ENCODE measurements at regions not wholly inside any gene's neighbourhood (a gene's known extent, or its start where the extent isn't known, plus 50 kb on each side); places are given as distances from the start of the nearest gene placed in this dataset.
A peak's percentile ranks its signal among the peaks of the same experiment; 100 is the strongest.
"Not testable (repeated sequence)": the region's sequence is repeated elsewhere in the genome, so short reads cannot be mapped to it uniquely, and the experiment has no call there.

- TF ChIP-seq ESRRA (CRISPR knock-in tag; IDR thresholded peaks at IDR 0.05; ENCODE audit: borderline replicate concordance) (no peak), NR2C2 (CRISPR knock-in tag; IDR thresholded peaks at IDR 0.05) (no peak), NFYB (CRISPR knock-in tag; conservative IDR thresholded peaks at IDR 0.05; ENCODE audit: low read depth) (no peak), MXD4 (CRISPR knock-in tag; IDR thresholded peaks at IDR 0.05; ENCODE audit: borderline replicate concordance) (no peak), ZMAT4 (CRISPR knock-in tag; IDR thresholded peaks at IDR 0.05) (no peak), ELF4 (CRISPR knock-in tag; IDR thresholded peaks at IDR 0.05; ENCODE audit: low read depth) (no peak)
- TF ChIP-seq, protein P1, sequence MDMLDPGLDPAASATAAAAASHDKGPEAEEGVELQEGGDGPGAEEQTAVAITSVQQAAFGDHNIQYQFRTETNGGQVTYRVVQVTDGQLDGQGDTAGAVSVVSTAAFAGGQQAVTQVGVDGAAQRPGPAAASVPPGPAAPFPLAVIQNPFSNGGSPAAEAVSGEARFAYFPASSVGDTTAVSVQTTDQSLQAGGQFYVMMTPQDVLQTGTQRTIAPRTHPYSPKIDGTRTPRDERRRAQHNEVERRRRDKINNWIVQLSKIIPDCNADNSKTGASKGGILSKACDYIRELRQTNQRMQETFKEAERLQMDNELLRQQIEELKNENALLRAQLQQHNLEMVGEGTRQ (CRISPR knock-in tag; IDR thresholded peaks at IDR 0.05) = no peak
- H3K27me3 Mint-ChIP-seq (ENCODE audit: low read depth) = no peaks in the 10 kb centered on the region
- H3K4me1 Mint-ChIP-seq = peaks cover 49% of the 10 kb centered on the region
- DNase-seq (ENCODE audit: low spot score) = no peak
- H3K27ac Mint-ChIP-seq = peak overlapping the region; percentile 100
- POLR2A ChIA-PET = no interaction called here
- H3K9me3 Mint-ChIP-seq = no peaks in the 10 kb centered on the region
- peak; percentile 45 for ATAC-seq
- CTCF ChIA-PET = interaction anchor here (0.8 kb wide), 1 partner anchor 125 kb away, joined by 3 read pairs; no protein-coding TSS in a partner anchor
- peaks cover 21% of the 10 kb centered on the region for H3K36me3 Mint-ChIP-seq
- H3K4me3 Mint-ChIP-seq = peak overlapping the region; percentile 62
Observed at GRCh38 chr5:25448646-25449045, 803.9 kb upstream of the CDH10 start.

- no peak for DNase-seq (ENCODE audit: low spot score)
- Mint-ChIP-seq H3K4me3 (peak overlapping the region; percentile 62), H3K27ac (peak overlapping the region; percentile 100), H3K36me3 (peaks cover 23% of the 10 kb centered on the region), H3K27me3 (ENCODE audit: low read depth) (no peaks in the 10 kb centered on the region), H3K9me3 (no peaks in the 10 kb centered on the region), H3K4me1 (peaks cover 48% of the 10 kb centered on the region)
- CTCF ChIA-PET = interaction anchor here (0.8 kb wide), 1 partner anchor 125 kb away, joined by 3 read pairs; no protein-coding TSS in a partner anchor
- TF ChIP-seq ZNF138 (CRISPR knock-in tag; conservative IDR thresholded peaks at IDR 0.05) (no peak), E2F1 (CRISPR knock-in tag; IDR thresholded peaks at IDR 0.05) (no peak), ATF6 (CRISPR knock-in tag; IDR thresholded peaks at IDR 0.05) (no peak), ZBTB21 (CRISPR knock-in tag; IDR thresholded peaks at IDR 0.05; ENCODE audit: borderline replicate concordance) (0 out of 2 replicates have a peak, but pooled peaks have one; percentile 21), ELF4 (CRISPR knock-in tag; IDR thresholded peaks at IDR 0.05; ENCODE audit: low read depth) (no peak)
- TF ChIP-seq, protein P2, sequence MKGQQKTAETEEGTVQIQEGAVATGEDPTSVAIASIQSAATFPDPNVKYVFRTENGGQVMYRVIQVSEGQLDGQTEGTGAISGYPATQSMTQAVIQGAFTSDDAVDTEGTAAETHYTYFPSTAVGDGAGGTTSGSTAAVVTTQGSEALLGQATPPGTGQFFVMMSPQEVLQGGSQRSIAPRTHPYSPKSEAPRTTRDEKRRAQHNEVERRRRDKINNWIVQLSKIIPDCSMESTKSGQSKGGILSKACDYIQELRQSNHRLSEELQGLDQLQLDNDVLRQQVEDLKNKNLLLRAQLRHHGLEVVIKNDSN (CRISPR knock-in tag; IDR thresholded peaks at IDR 0.05) = no peak
- TF ChIP-seq, protein P3, sequence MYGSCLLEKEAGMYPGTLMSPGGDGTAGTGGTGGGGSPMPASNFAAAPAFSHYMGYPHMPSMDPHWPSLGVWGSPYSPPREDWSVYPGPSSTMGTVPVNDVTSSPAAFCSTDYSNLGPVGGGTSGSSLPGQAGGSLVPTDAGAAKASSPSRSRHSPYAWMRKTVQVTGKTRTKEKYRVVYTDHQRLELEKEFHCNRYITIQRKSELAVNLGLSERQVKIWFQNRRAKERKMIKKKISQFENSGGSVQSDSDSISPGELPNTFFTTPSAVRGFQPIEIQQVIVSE (CRISPR knock-in tag; IDR thresholded peaks at IDR 0.05; ENCODE audit: borderline replicate concordance) = no peak
- TF ChIP-seq, protein P4, sequence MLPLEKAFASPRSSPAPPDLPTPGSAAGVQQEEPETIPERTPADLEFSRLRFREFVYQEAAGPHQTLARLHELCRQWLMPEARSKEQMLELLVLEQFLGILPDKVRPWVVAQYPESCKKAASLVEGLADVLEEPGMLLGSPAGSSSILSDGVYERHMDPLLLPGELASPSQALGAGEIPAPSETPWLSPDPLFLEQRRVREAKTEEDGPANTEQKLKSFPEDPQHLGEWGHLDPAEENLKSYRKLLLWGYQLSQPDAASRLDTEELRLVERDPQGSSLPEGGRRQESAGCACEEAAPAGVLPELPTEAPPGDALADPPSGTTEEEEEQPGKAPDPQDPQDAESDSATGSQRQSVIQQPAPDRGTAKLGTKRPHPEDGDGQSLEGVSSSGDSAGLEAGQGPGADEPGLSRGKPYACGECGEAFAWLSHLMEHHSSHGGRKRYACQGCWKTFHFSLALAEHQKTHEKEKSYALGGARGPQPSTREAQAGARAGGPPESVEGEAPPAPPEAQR (CRISPR knock-in tag; IDR thresholded peaks at IDR 0.05) = no peak
- peak; percentile 83 for ATAC-seq
- POLR2A ChIA-PET = no interaction called here
Observed at GRCh38 chr5:25448190-25448621, 803.4 kb upstream of the CDH10 start.

DNA sequence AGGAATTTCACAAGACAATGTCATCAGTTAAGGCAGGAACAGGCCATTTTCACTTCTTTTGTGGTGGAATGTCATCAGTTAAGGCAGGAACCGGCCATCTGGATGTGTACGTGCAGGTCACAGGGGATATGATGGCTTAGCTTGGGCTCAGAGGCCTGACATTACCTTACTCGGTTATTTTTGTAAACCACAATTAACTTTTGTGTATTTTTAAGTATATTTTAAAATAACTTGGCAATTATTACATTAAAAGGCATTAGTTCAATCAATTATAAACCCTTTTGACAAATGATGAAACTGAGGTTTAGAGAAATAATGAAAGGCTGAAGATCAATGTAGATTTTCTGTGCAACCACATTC, 801.3 kb upstream of the CDH10 start:
- peak overlapping the region; percentile 65; the same call in 1 of the 2 replicates for H3K27ac Mint-ChIP-seq
- H3K36me3 Mint-ChIP-seq = peaks cover 43% of the 10 kb centered on the region
- H3K9me3 Mint-ChIP-seq; CTCF ChIA-PET; POLR2A ChIA-PET; H3K27me3 Mint-ChIP-seq (ENCODE audit: low read depth); ATAC-seq; DNase-seq (ENCODE audit: low spot score): not testable (repeated sequence)
- H3K4me3 Mint-ChIP-seq = peak overlapping the region; percentile 98
- TF ChIP-seq ZNF423 (CRISPR knock-in tag; IDR thresholded peaks at IDR 0.05) = 0 out of 2 replicates have a peak, but pooled peaks have one; percentile 14
- 0 out of 2 replicates have a peak, but pooled peaks have one; percentile 68 for TF ChIP-seq ZNF532 (CRISPR knock-in tag; IDR thresholded peaks at IDR 0.05; ENCODE audit: borderline replicate concordance)
- TF ChIP-seq, protein P1 (CRISPR knock-in tag; IDR thresholded peaks at IDR 0.05) = 0 out of 2 replicates have a peak, but pooled peaks have one; percentile 3
- H3K4me1 Mint-ChIP-seq = peaks cover 33% of the 10 kb centered on the region

Data from WTC11 (cell line).